ENCODE measurements at regions not wholly inside any gene's neighbourhood (a gene's known extent, or its start where the extent isn't known, plus 50 kb on each side); places are given as distances from the start of the nearest gene placed in this dataset.
"Not testable (repeated sequence)": the region's sequence is repeated elsewhere in the genome, so short reads cannot be mapped to it uniquely, and the experiment has no call there.

DNA sequence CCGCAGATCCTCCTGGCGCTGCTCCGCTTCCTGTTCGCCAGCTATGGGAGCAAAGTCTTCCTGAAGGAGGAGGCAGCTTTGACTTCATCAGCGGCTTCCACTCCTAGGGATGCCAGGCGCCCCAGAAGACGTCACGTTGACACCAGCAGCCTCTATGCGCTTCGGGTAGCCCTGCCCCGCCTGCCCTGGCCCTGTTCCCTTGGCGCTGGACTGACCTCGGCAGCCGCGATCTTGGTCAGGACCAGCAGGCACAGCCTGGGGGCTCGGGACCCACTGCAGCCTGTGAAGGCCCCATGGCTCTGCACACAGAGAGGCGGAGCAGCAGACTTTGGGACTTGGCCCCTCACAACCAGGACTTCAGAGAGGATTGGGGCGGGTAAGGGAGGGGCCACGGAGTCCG lies 957.8 kb downstream of the RPIA start:
- TF ChIP-seq, protein P1, sequence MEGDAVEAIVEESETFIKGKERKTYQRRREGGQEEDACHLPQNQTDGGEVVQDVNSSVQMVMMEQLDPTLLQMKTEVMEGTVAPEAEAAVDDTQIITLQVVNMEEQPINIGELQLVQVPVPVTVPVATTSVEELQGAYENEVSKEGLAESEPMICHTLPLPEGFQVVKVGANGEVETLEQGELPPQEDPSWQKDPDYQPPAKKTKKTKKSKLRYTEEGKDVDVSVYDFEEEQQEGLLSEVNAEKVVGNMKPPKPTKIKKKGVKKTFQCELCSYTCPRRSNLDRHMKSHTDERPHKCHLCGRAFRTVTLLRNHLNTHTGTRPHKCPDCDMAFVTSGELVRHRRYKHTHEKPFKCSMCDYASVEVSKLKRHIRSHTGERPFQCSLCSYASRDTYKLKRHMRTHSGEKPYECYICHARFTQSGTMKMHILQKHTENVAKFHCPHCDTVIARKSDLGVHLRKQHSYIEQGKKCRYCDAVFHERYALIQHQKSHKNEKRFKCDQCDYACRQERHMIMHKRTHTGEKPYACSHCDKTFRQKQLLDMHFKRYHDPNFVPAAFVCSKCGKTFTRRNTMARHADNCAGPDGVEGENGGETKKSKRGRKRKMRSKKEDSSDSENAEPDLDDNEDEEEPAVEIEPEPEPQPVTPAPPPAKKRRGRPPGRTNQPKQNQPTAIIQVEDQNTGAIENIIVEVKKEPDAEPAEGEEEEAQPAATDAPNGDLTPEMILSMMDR (IDR thresholded peaks at IDR 0.05): not testable (repeated sequence)
- not testable (repeated sequence) for TF ChIP-seq POLR2A, POLR2AphosphoS5, EP300 (IDR thresholded peaks at IDR 0.05)
